ENCODE measurements at regions not wholly inside any gene's neighbourhood (a gene's known extent, or its start where the extent isn't known, plus 50 kb on each side); places are given as distances from the start of the nearest gene placed in this dataset.

DNA sequence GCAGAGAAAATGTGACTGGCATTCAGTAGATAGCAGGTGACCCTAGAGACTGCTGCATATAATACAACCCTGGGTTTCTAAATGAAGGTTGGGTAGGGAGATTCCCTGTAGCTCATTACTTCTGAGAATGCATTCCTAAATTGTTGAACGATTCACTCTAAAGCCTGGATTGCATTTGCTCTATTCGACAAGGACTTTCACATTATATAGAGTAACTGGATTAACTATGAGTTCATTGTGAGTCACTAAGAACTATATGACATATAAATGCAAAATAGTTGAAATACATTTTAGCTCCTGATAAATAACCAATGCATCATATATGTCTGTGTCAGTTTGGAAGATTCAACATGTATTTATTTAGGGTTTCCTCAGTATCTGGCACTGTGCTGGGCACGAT is 294.7 kb upstream of the CCDC54 start:
- Histone ChIP-seq H3K36me3 (no peaks in the 10 kb centered on the region), H3K9ac (no peak overlapping the region), H3K4me3 (no peak overlapping the region), H3K4me1 (no peaks in the 10 kb centered on the region), H3K9me3 (ENCODE audit: low read depth) (no peaks in the 10 kb centered on the region), H3K4me2 (no peak overlapping the region), H3K27me3 (no peaks in the 10 kb centered on the region), H3K27ac (no peak overlapping the region), H3K79me2 (ENCODE audit: low read depth) (no peaks in the 10 kb centered on the region), H3F3A (ENCODE audit: low read depth) (no peaks in the 10 kb centered on the region), H4K20me1 (ENCODE audit: low read depth) (no peaks in the 10 kb centered on the region), H2AFZ (replicated peaks) (no peak overlapping the region)
- no peaks in the 10 kb centered on the region for H3K27me3 Mint-ChIP-seq (ENCODE audit: insufficient read depth, low read depth)
- H3K27ac Mint-ChIP-seq = no peak overlapping the region
- no peaks in the 10 kb centered on the region for H3K36me3 Mint-ChIP-seq
- no peaks in the 10 kb centered on the region for H3K4me1 Mint-ChIP-seq
- TF ChIP-seq EZH2phosphoT487 (IDR thresholded peaks at IDR 0.05) = no peak
- TF ChIP-seq EZH2 (IDR thresholded peaks at IDR 0.05) = no peak
- TF ChIP-seq, protein P1, sequence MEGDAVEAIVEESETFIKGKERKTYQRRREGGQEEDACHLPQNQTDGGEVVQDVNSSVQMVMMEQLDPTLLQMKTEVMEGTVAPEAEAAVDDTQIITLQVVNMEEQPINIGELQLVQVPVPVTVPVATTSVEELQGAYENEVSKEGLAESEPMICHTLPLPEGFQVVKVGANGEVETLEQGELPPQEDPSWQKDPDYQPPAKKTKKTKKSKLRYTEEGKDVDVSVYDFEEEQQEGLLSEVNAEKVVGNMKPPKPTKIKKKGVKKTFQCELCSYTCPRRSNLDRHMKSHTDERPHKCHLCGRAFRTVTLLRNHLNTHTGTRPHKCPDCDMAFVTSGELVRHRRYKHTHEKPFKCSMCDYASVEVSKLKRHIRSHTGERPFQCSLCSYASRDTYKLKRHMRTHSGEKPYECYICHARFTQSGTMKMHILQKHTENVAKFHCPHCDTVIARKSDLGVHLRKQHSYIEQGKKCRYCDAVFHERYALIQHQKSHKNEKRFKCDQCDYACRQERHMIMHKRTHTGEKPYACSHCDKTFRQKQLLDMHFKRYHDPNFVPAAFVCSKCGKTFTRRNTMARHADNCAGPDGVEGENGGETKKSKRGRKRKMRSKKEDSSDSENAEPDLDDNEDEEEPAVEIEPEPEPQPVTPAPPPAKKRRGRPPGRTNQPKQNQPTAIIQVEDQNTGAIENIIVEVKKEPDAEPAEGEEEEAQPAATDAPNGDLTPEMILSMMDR (IDR thresholded peaks at IDR 0.05) = no peak
- no peak for DNase-seq (ENCODE audit: low spot score)
- H3K9me3 Mint-ChIP-seq = no peaks in the 10 kb centered on the region
- H3K4me3 Mint-ChIP-seq = no peak overlapping the region

DNA sequence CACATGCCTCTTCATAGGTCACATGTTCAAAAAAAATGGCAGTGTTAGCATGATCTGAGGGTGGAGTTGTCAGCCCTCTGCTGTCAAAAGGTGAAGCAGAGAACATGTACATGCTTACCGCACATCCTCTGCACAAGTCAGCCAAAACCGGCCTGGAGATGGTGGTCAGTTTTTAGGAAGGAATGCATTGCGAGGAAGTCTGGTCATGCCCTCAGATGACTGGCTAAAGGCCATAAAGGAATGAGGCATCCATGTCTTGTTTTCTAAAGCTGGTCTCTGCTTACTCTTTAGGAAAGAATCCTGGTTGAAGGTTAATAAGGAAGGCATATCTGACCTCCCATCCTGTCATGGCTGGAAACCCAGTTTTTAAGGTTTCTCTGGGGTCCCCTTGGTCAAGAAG is 292.0 kb upstream of the CCDC54 start:
- Histone ChIP-seq H2AFZ (replicated peaks) (no peak overlapping the region), H4K20me1 (ENCODE audit: low read depth) (no peaks in the 10 kb centered on the region), H3K4me2 (no peak overlapping the region), H3K4me1 (no peaks in the 10 kb centered on the region), H3K27me3 (no peaks in the 10 kb centered on the region), H3K4me3 (no peak overlapping the region), H3F3A (ENCODE audit: low read depth) (no peaks in the 10 kb centered on the region), H3K36me3 (no peaks in the 10 kb centered on the region), H3K27ac (no peak overlapping the region), H3K9ac (no peak overlapping the region), H3K9me3 (ENCODE audit: low read depth) (no peaks in the 10 kb centered on the region), H3K79me2 (ENCODE audit: low read depth) (no peaks in the 10 kb centered on the region)
- no peak for DNase-seq (ENCODE audit: low spot score)
- TF ChIP-seq EZH2 (IDR thresholded peaks at IDR 0.05) = no peak
- Mint-ChIP-seq H3K27ac (no peak overlapping the region), H3K4me3 (no peak overlapping the region), H3K9me3 (no peaks in the 10 kb centered on the region), H3K4me1 (no peaks in the 10 kb centered on the region), H3K36me3 (no peaks in the 10 kb centered on the region), H3K27me3 (ENCODE audit: insufficient read depth, low read depth) (no peaks in the 10 kb centered on the region)

DNA sequence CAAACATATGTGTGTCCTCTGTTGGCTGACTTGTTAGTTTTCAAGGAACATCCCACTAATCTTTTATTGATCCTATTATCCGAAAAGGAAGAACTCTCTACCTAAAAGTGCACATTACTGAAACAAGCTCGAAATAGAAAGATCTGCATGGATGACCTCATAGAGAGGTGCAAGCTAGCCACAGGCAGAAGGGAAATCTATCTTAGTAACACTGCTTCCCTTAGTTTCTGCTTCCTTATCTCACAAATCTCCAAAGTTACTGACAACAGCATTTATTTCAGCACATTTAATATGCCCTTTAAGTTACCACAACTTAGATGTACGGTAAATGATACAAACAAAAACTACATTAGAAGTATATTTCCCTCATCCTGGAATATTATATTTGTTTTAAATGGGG is 285.1 kb upstream of the CCDC54 start:
- H3K9ac ChIP-seq = no peak overlapping the region
- H3K4me1 Mint-ChIP-seq = no peaks in the 10 kb centered on the region
- no peak overlapping the region for H3K4me3 ChIP-seq
- H3K4me3 Mint-ChIP-seq = no peak overlapping the region
- H3K9me3 Mint-ChIP-seq = no peaks in the 10 kb centered on the region
- no peaks in the 10 kb centered on the region for H3K27me3 ChIP-seq
- H3K36me3 Mint-ChIP-seq = no peaks in the 10 kb centered on the region
- H3K4me2 ChIP-seq = no peak overlapping the region
- no peaks in the 10 kb centered on the region for H3K9me3 ChIP-seq (ENCODE audit: low read depth)
- no peaks in the 10 kb centered on the region for H3K4me1 ChIP-seq
- no peaks in the 10 kb centered on the region for H4K20me1 ChIP-seq (ENCODE audit: low read depth)
- no peaks in the 10 kb centered on the region for H3F3A ChIP-seq (ENCODE audit: low read depth)
- H3K36me3 ChIP-seq = no peaks in the 10 kb centered on the region
- H3K27ac Mint-ChIP-seq = no peak overlapping the region
- TF ChIP-seq EZH2 (IDR thresholded peaks at IDR 0.05) = no peak
- TF ChIP-seq, protein P1 (IDR thresholded peaks at IDR 0.05) = no peak
- TF ChIP-seq EZH2phosphoT487 (IDR thresholded peaks at IDR 0.05) = no peak
- no peaks in the 10 kb centered on the region for H3K79me2 ChIP-seq (ENCODE audit: low read depth)
- no peak overlapping the region for H3K27ac ChIP-seq
- no peak for DNase-seq (ENCODE audit: low spot score)
- no peak overlapping the region for H2AFZ ChIP-seq (replicated peaks)
- peaks cover 3% of the 10 kb centered on the region for H3K27me3 Mint-ChIP-seq (ENCODE audit: insufficient read depth, low read depth)

DNA sequence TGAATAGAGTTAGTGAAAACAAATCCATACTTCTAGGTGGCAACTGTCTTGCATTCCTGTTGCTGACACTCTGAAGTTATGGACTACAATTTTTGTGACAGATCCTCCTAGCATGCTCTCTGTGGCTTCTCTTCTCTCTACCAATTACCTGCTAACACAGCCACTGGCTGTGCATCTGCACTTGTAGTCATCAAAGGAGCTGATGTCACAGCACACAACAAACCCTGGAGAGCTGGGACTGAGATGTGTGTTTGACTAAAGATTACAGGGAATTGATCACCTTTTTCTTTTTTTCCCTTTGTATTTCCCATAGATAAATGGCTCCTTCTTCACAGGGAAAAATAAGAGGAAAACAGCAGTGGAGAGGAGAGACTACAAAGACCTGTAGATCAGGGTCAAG is 278.4 kb upstream of the CCDC54 start:
- no peak for DNase-seq (ENCODE audit: low spot score)
- Histone ChIP-seq H3K4me1 (no peaks in the 10 kb centered on the region), H3K4me2 (no peak overlapping the region), H3K36me3 (no peaks in the 10 kb centered on the region), H3K9me3 (ENCODE audit: low read depth) (no peaks in the 10 kb centered on the region), H3F3A (ENCODE audit: low read depth) (no peaks in the 10 kb centered on the region), H3K79me2 (ENCODE audit: low read depth) (no peaks in the 10 kb centered on the region), H3K27me3 (no peaks in the 10 kb centered on the region), H3K27ac (no peak overlapping the region), H2AFZ (replicated peaks) (no peak overlapping the region), H4K20me1 (ENCODE audit: low read depth) (no peaks in the 10 kb centered on the region), H3K4me3 (no peak overlapping the region), H3K9ac (no peak overlapping the region)
- Mint-ChIP-seq H3K27me3 (ENCODE audit: insufficient read depth, low read depth) (peaks cover 3% of the 10 kb centered on the region), H3K9me3 (peaks cover 3% of the 10 kb centered on the region), H3K27ac (no peak overlapping the region), H3K4me3 (no peak overlapping the region), H3K4me1 (no peaks in the 10 kb centered on the region), H3K36me3 (no peaks in the 10 kb centered on the region)
- no peak for TF ChIP-seq EZH2phosphoT487 (IDR thresholded peaks at IDR 0.05)
- TF ChIP-seq EZH2 (IDR thresholded peaks at IDR 0.05) = no peak
- TF ChIP-seq, protein P1 (IDR thresholded peaks at IDR 0.05) = no peak

Data from neural progenitor cell (in vitro differentiated cells).